ENCODE measurements at regions not wholly inside any gene's neighbourhood (a gene's known extent, or its start where the extent isn't known, plus 50 kb on each side); places are given as distances from the start of the nearest gene placed in this dataset.
A peak's percentile ranks its signal among the peaks of the same experiment; 100 is the strongest.

DNA sequence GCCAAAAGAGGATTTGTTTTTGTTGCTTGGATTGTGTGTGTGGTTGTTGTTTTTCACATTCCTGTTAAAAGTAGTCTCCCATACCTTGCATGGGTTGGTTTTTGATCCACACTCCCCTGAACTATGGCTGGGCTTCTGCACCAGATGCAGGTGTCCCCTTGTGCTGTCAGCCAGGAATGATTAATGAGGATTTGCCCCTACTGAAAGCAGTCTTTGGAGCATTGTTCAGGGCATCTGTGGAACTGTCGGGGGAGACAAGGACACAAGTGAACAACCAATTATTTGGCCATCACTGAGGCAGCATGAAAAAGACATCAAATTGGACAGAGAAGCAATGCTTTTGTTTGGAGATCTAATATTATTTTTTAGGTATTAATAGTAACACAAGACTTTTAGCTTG is 373.2 kb upstream of the MMS22L start:
- no peak for FAIRE-seq
- TF ChIP-seq PAX5 (IDR thresholded peaks at IDR 0.05; ENCODE audit: insufficient read depth, low read length, severe bottlenecking) (no peak), POLR2A (IDR thresholded peaks at IDR 0.05; ENCODE audit: low read depth, low read length) (no peak), POU2F2 (IDR thresholded peaks at IDR 0.05; ENCODE audit: low read depth, low read length) (no peak)
- DNase-seq (ENCODE audit: insufficient read length, low spot score), result no peak

DNA sequence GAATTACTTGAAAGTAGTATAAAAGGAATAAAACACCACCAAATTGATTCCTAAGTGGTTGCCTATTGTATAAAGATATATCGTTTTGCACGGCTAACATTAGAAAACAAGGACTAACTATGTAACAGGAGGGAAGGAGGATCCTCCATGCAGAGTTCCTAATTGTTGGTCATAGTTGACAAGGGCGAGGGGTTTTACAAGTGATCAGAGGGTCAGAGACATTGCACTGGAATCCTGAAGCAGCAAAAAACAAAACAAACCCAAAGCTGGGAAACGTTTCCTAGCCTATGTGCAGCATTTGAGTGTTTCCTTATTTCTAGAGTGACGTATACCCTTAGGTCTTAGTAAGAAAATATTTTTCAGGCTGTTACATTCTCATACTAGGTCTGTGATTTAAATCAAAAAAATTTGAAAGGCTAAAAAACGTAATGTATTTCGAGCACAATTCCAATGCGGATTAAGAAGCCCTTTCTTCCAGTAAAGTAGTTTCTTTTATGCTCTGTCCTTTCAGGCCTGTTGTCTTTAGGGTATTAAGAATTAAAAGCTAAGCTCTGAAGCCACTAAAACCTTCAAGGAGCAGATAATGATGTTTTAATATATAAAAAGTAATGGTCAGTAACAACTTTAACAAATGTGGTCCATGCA is 373.8 kb upstream of the MMS22L start:
- TF ChIP-seq POLR2AphosphoS5 (IDR thresholded peaks at IDR 0.05; ENCODE audit: low read depth, low read length) (no peak), TAF1 (IDR thresholded peaks at IDR 0.05; ENCODE audit: low read depth, low read length) (no peak), SPI1 (IDR thresholded peaks at IDR 0.05; ENCODE audit: low read depth, low read length) (no peak), PAX5 (IDR thresholded peaks at IDR 0.05; ENCODE audit: insufficient read depth, low read length, severe bottlenecking) (no peak), POU2F2 (IDR thresholded peaks at IDR 0.05; ENCODE audit: low read depth, low read length) (no peak), POLR2A (IDR thresholded peaks at IDR 0.05; ENCODE audit: low read depth, low read length) (no peak)
- DNase-seq (ENCODE audit: insufficient read length, low spot score) (no peak), FAIRE-seq (no peak)

DNA sequence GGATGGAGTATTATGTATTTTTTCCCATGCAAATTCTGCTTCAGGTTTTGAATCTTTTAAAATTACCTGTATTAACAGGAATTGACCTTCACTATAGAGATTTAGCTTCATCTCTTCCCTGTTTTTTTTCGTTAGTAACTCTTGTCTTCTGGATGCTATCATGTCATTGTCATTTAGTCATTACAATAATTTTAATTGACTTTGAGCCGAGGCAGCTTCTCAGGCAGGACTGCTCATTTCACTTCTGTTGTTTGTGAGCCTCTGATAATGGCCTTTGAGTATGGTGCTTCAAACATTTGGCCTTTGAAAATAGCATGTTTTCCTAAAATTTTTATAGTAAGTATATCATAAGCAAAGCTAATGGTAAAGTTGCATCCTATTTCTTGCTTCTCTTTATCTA is 375.1 kb upstream of the MMS22L start:
- DNase-seq (ENCODE audit: insufficient read length, low spot score) (no peak), FAIRE-seq (no peak)
- TF ChIP-seq POLR2A (IDR thresholded peaks at IDR 0.05; ENCODE audit: low read depth, low read length), result no peak
- no peak for TF ChIP-seq TAF1 (IDR thresholded peaks at IDR 0.05; ENCODE audit: low read depth, low read length)
- no peak for TF ChIP-seq POU2F2 (IDR thresholded peaks at IDR 0.05; ENCODE audit: low read depth, low read length)

DNA sequence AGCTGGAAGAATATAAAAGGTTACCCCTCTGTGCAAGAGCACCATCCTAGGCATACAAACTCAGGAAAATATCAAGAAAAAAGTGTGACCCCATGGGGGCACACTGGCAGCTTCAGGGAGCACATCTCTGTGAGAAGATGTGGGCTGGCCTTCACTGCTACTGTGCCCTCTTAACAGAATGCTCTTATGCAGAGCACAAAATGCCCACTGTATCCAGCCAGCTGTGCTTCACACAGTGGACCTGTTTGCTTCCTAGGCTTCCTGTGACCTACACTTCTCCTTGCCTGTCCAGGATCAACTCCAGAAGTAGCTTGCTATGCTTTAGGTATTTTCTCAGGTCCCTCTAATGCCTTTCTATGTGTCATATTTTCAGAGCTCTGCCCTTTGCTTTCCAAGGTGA is 380.2 kb upstream of the MMS22L start:
- FAIRE-seq (no peak), DNase-seq (ENCODE audit: insufficient read length, low spot score) (no peak)
- no peak for TF ChIP-seq POU2F2 (IDR thresholded peaks at IDR 0.05; ENCODE audit: low read depth, low read length)
- TF ChIP-seq SPI1 (IDR thresholded peaks at IDR 0.05; ENCODE audit: low read depth, low read length), result no peak
- TF ChIP-seq POLR2A (IDR thresholded peaks at IDR 0.05; ENCODE audit: low read depth, low read length), result no peak
- no peak for TF ChIP-seq PAX5 (IDR thresholded peaks at IDR 0.05; ENCODE audit: insufficient read depth, low read length, severe bottlenecking)
- no peak for TF ChIP-seq TAF1 (IDR thresholded peaks at IDR 0.05; ENCODE audit: low read depth, low read length)
- no peak for TF ChIP-seq POLR2AphosphoS5 (IDR thresholded peaks at IDR 0.05; ENCODE audit: low read depth, low read length)

DNA sequence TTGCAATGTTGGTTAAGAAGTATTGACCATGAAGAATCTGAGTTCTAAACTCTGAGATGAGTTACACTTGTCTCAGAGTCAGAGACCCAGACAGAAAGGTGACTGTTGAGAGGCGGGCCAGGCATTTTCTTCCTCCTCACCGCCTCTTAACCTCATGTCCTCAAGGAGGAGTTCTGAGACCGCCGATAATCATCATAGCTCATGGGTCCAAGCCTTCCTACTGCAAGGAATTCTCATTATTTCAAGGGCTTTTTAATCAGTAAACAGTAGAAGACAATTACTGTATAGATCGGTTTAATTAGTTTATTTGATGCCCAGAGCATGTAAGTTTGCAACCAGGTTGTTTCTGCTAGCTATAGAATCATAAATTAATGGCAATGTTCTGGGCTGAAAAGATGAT is 382.4 kb upstream of the MMS22L start:
- DNase-seq (ENCODE audit: insufficient read length, low spot score), result no peak
- FAIRE-seq, result no peak
- no peak for TF ChIP-seq PAX5 (IDR thresholded peaks at IDR 0.05; ENCODE audit: insufficient read depth, low read length, severe bottlenecking)
- no peak for TF ChIP-seq POLR2A (IDR thresholded peaks at IDR 0.05; ENCODE audit: low read depth, low read length)
- TF ChIP-seq TAF1 (IDR thresholded peaks at IDR 0.05; ENCODE audit: low read depth, low read length), result no peak
- no peak for TF ChIP-seq POLR2AphosphoS5 (IDR thresholded peaks at IDR 0.05; ENCODE audit: low read depth, low read length)
- TF ChIP-seq POU2F2 (IDR thresholded peaks at IDR 0.05; ENCODE audit: low read depth, low read length), result no peak
- no peak for TF ChIP-seq SPI1 (IDR thresholded peaks at IDR 0.05; ENCODE audit: low read depth, low read length)

DNA sequence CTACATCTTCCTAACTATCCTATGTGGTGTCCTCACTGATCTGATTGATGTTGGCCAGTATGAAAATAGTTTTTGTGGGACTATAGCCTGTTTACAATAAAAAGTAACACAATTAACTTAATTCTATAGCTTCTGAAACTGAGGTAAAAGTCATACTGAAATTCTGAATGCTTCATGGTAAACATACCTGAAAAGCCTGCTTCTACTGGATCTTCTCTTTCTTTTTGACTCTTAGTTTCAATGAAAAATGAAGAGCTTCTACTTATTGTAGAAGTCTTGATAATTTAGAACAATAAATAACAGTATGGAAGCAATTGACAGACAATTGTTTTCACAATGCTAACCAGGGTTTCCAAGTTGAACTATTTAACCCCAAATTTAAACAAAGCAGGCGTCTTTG is 383.9 kb upstream of the MMS22L start:
- FAIRE-seq (no peak), DNase-seq (ENCODE audit: insufficient read length, low spot score) (no peak)
- TF ChIP-seq TAF1 (IDR thresholded peaks at IDR 0.05; ENCODE audit: low read depth, low read length), result no peak
- no peak for TF ChIP-seq POU2F2 (IDR thresholded peaks at IDR 0.05; ENCODE audit: low read depth, low read length)

DNA sequence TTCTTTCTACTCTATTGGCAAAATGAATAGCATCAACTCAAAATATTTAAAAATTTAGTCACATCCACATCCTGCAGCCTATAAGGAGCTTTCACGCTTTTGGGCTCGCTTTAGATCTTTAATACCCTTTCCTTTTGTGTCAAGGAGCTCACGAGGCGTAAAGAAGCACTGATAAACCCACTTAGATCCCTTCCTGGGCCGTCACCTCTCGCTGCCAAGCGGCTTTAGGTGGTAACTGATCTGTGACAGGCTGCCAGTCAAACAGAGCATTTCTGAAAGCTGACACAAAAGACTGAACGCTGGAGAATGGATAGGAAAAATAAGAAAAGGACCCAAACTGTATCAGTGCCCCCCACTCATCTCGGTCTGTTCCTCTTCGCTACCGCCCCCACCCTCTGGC is 385.7 kb upstream of the MMS22L start:
- TF ChIP-seq SPI1 (IDR thresholded peaks at IDR 0.05; ENCODE audit: low read depth, low read length), result no peak
- TF ChIP-seq POLR2AphosphoS5 (IDR thresholded peaks at IDR 0.05; ENCODE audit: low read depth, low read length), result no peak
- TF ChIP-seq TAF1 (IDR thresholded peaks at IDR 0.05; ENCODE audit: low read depth, low read length), result no peak
- no peak for TF ChIP-seq POLR2A (IDR thresholded peaks at IDR 0.05; ENCODE audit: low read depth, low read length)
- no peak for TF ChIP-seq POU2F2 (IDR thresholded peaks at IDR 0.05; ENCODE audit: low read depth, low read length)
- TF ChIP-seq PAX5 (IDR thresholded peaks at IDR 0.05; ENCODE audit: insufficient read depth, low read length, severe bottlenecking), result no peak
- no peak for FAIRE-seq
- no peak for DNase-seq (ENCODE audit: insufficient read length, low spot score)

DNA sequence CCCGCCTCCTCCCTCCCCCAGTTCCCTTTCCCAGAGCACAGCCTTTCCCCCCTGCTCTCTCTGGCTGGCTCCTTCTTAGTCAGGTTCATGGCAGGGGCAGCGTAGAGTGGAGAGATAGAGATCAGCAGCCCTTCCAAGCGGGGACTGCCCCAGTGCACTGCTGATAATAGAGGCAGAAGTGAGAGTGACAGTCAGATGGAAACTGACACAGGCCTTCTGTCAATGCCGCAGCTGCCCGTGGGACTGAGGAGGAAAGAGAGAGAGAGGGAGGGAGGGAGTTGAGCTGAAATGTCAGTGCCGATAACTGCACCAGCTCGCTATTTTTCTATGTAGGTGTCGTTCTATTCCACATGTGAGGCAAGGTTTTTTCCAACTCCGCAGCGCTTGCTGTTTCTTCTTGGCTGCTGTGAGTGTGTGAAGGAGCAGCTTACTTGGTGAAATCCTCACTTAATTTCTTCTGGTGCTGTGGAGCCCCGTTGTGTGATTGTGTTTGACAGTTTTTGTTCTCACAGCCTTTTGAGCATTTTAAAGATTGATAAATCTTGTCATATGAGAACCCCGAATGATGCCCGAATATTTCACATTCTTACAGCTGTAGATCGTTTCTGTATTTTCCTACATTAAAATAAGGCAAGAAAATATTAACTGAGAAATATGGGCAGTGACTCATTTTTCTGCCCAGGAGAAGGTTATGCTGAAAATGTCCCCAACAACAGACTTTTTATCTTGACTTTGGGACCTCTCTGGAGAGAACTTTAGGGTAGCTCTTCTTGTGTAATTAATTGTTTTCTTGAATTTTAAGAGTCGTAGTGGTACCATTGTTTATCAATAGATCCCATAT is 386.4 kb upstream of the MMS22L start:
- FAIRE-seq (peak; percentile 96), DNase-seq (ENCODE audit: insufficient read length, low spot score) (peak; percentile 10)
- TF ChIP-seq SPI1 (IDR thresholded peaks at IDR 0.05; ENCODE audit: low read depth, low read length) (peak; percentile 89), TAF1 (IDR thresholded peaks at IDR 0.05; ENCODE audit: low read depth, low read length) (no peak), POU2F2 (IDR thresholded peaks at IDR 0.05; ENCODE audit: low read depth, low read length) (peak; percentile 83), PAX5 (IDR thresholded peaks at IDR 0.05; ENCODE audit: insufficient read depth, low read length, severe bottlenecking) (peak; percentile 76), POLR2AphosphoS5 (IDR thresholded peaks at IDR 0.05; ENCODE audit: low read depth, low read length) (no peak), POLR2A (IDR thresholded peaks at IDR 0.05; ENCODE audit: low read depth, low read length) (no peak)

DNA sequence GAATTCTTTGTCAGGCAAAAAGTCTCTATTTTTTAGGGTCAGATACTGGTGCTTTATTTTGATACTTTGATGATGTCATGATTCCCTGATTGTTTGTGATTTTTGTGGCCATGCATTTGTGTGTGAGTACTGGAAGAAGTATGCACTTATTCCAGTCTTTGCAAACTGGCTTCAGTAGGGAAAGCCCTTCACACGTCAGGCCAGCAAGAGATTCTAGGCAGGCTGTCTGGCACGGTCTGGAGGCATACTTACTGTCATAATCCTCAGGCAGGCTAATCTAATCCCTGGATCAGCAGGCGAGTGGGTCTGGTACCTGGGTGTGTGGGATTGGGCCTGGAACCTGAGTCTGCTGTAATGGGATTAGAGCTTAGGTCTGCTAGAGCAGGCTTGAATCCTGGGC is 391.8 kb upstream of the MMS22L start:
- DNase-seq (ENCODE audit: insufficient read length, low spot score) (no peak), FAIRE-seq (no peak)
- TF ChIP-seq POU2F2 (IDR thresholded peaks at IDR 0.05; ENCODE audit: low read depth, low read length) (no peak), TAF1 (IDR thresholded peaks at IDR 0.05; ENCODE audit: low read depth, low read length) (no peak), POLR2A (IDR thresholded peaks at IDR 0.05; ENCODE audit: low read depth, low read length) (no peak), POLR2AphosphoS5 (IDR thresholded peaks at IDR 0.05; ENCODE audit: low read depth, low read length) (no peak), PAX5 (IDR thresholded peaks at IDR 0.05; ENCODE audit: insufficient read depth, low read length, severe bottlenecking) (no peak)

DNA sequence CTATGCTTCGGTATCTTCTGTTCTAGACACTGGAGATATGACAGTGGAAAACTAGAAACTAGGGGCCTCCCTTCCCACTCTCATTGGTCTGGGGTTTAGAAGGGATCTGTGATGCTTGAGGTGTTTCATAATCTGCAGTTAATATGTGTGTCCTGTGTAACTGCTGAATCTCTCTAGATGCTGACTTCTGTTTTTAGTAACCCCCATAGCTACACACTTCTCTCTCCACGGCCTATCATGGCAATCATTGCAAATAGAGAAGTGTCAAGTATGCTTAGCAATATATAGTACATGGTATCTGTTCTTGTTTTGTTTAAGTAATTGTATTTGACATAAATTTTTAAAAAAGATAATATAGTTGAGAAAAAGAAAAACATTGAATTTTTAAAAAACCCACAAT is 394.6 kb upstream of the MMS22L start:
- TF ChIP-seq POLR2AphosphoS5 (IDR thresholded peaks at IDR 0.05; ENCODE audit: low read depth, low read length) (no peak), POU2F2 (IDR thresholded peaks at IDR 0.05; ENCODE audit: low read depth, low read length) (no peak), POLR2A (IDR thresholded peaks at IDR 0.05; ENCODE audit: low read depth, low read length) (no peak), PAX5 (IDR thresholded peaks at IDR 0.05; ENCODE audit: insufficient read depth, low read length, severe bottlenecking) (no peak), TAF1 (IDR thresholded peaks at IDR 0.05; ENCODE audit: low read depth, low read length) (no peak), SPI1 (IDR thresholded peaks at IDR 0.05; ENCODE audit: low read depth, low read length) (no peak)
- DNase-seq (ENCODE audit: insufficient read length, low spot score) (no peak), FAIRE-seq (no peak)
